ENCODE measurements at regions not wholly inside any gene's neighbourhood (a gene's known extent, or its start where the extent isn't known, plus 50 kb on each side); places are given as distances from the start of the nearest gene placed in this dataset.
"Not testable (repeated sequence)": the region's sequence is repeated elsewhere in the genome, so short reads cannot be mapped to it uniquely, and the experiment has no call there.

- no peak overlapping the region for H2AFZ ChIP-seq (ENCODE audit: low read length)
- no peak overlapping the region for H3K4me3 ChIP-seq (ENCODE audit: low read length, poor library complexity, severe bottlenecking)
Observed at GRCh38 chr1:8232036-8232757, 85.7 kb upstream of the SLC45A1 start.

GRCh38 chr1:8230292-8230621 is 87.7 kb upstream of the SLC45A1 start:
- no peaks in the 10 kb centered on the region for H3K9me2 ChIP-seq (replicated peaks; ENCODE audit: low read depth, low read length)
- no peaks in the 10 kb centered on the region; the same call in 1 of the 2 replicates for H3F3A ChIP-seq (ENCODE audit: low read depth)
- no peaks in the 10 kb centered on the region for H3K27me3 ChIP-seq (ENCODE audit: insufficient read depth, low read length, poor library complexity, severe bottlenecking)
- H4K20me1 ChIP-seq (ENCODE audit: insufficient read depth, low read length, poor library complexity, severe bottlenecking): no peaks in the 10 kb centered on the region
- H2AFZ ChIP-seq (ENCODE audit: low read length): no peak overlapping the region
- no peak overlapping the region for H3K9ac ChIP-seq (ENCODE audit: low read depth, low read length, poor library complexity, severe bottlenecking)
- H3K4me2 ChIP-seq (ENCODE audit: low read depth, low read length, poor library complexity, severe bottlenecking): no peak overlapping the region
- H3K79me2 ChIP-seq (ENCODE audit: insufficient read depth, low read length): no peaks in the 10 kb centered on the region
- no peaks in the 10 kb centered on the region for H3K36me3 ChIP-seq (ENCODE audit: insufficient read depth, low read length)
- H3K9me3 ChIP-seq (ENCODE audit: insufficient read depth, low read depth, low read length): no peaks in the 10 kb centered on the region
- H3K4me3 ChIP-seq (ENCODE audit: low read length, poor library complexity, severe bottlenecking): no peak overlapping the region
- TF ChIP-seq CTCF (conservative IDR thresholded peaks at IDR 0.05; ENCODE audit: low read length): no peak
- TF ChIP-seq EZH2phosphoT487 (IDR thresholded peaks at IDR 0.05; ENCODE audit: borderline replicate concordance): no peak
- H3K4me1 ChIP-seq (ENCODE audit: insufficient read depth, low read length, poor library complexity, severe bottlenecking): no peaks in the 10 kb centered on the region

More at GRCh38 chr1:8232036-8232757, 85.7 kb upstream of the SLC45A1 start:
- no peaks in the 10 kb centered on the region for H3K9me3 ChIP-seq (ENCODE audit: insufficient read depth, low read depth, low read length)
- no peak for TF ChIP-seq CTCF (conservative IDR thresholded peaks at IDR 0.05; ENCODE audit: low read length)
- no peak for TF ChIP-seq EZH2phosphoT487 (IDR thresholded peaks at IDR 0.05; ENCODE audit: borderline replicate concordance)
- no peak overlapping the region for H3K9ac ChIP-seq (ENCODE audit: low read depth, low read length, poor library complexity, severe bottlenecking)
- no peaks in the 10 kb centered on the region; the same call in 1 of the 2 replicates for H3F3A ChIP-seq (ENCODE audit: low read depth)
- H3K79me2 ChIP-seq (ENCODE audit: insufficient read depth, low read length): no peaks in the 10 kb centered on the region
- no peaks in the 10 kb centered on the region for H3K9me2 ChIP-seq (replicated peaks; ENCODE audit: low read depth, low read length)
- H4K20me1 ChIP-seq (ENCODE audit: insufficient read depth, low read length, poor library complexity, severe bottlenecking): no peaks in the 10 kb centered on the region
- H3K36me3 ChIP-seq (ENCODE audit: insufficient read depth, low read length): no peaks in the 10 kb centered on the region
- H3K4me1 ChIP-seq (ENCODE audit: insufficient read depth, low read length, poor library complexity, severe bottlenecking): no peaks in the 10 kb centered on the region
- no peak overlapping the region for H3K4me2 ChIP-seq (ENCODE audit: low read depth, low read length, poor library complexity, severe bottlenecking)
- H3K27me3 ChIP-seq (ENCODE audit: insufficient read depth, low read length, poor library complexity, severe bottlenecking): no peaks in the 10 kb centered on the region

GRCh38 chr1:8228253-8228652 is 89.7 kb upstream of the SLC45A1 start:
- H3K4me1 ChIP-seq (ENCODE audit: insufficient read depth, low read length, poor library complexity, severe bottlenecking): no peaks in the 10 kb centered on the region
- no peaks in the 10 kb centered on the region for H3K79me2 ChIP-seq (ENCODE audit: insufficient read depth, low read length)
- no peak overlapping the region for H3K4me2 ChIP-seq (ENCODE audit: low read depth, low read length, poor library complexity, severe bottlenecking)
- no peaks in the 10 kb centered on the region for H3K9me3 ChIP-seq (ENCODE audit: insufficient read depth, low read depth, low read length)
- H3K9ac ChIP-seq (ENCODE audit: low read depth, low read length, poor library complexity, severe bottlenecking): no peak overlapping the region
- no peaks in the 10 kb centered on the region; the same call in 1 of the 2 replicates for H3F3A ChIP-seq (ENCODE audit: low read depth)
- no peaks in the 10 kb centered on the region for H3K36me3 ChIP-seq (ENCODE audit: insufficient read depth, low read length)
- H4K20me1 ChIP-seq (ENCODE audit: insufficient read depth, low read length, poor library complexity, severe bottlenecking): no peaks in the 10 kb centered on the region
- H3K27me3 ChIP-seq (ENCODE audit: insufficient read depth, low read length, poor library complexity, severe bottlenecking): no peaks in the 10 kb centered on the region
- TF ChIP-seq CTCF (conservative IDR thresholded peaks at IDR 0.05; ENCODE audit: low read length) (no peak), EZH2phosphoT487 (IDR thresholded peaks at IDR 0.05; ENCODE audit: borderline replicate concordance) (no peak)
- H3K9me2 ChIP-seq (replicated peaks; ENCODE audit: low read depth, low read length): no peaks in the 10 kb centered on the region
- H3K4me3 ChIP-seq (ENCODE audit: low read length, poor library complexity, severe bottlenecking): no peak overlapping the region
- H2AFZ ChIP-seq (ENCODE audit: low read length): no peak overlapping the region

GRCh38 chr1:8227674-8228073 is 90.2 kb upstream of the SLC45A1 start:
- H3K9me2 ChIP-seq (replicated peaks; ENCODE audit: low read depth, low read length); H3K9me3 ChIP-seq (ENCODE audit: insufficient read depth, low read depth, low read length); H3K4me1 ChIP-seq (ENCODE audit: insufficient read depth, low read length, poor library complexity, severe bottlenecking); H3K79me2 ChIP-seq (ENCODE audit: insufficient read depth, low read length); H3K4me3 ChIP-seq (ENCODE audit: low read length, poor library complexity, severe bottlenecking); H3K36me3 ChIP-seq (ENCODE audit: insufficient read depth, low read length); H2AFZ ChIP-seq (ENCODE audit: low read length); H3F3A ChIP-seq (ENCODE audit: low read depth); H4K20me1 ChIP-seq (ENCODE audit: insufficient read depth, low read length, poor library complexity, severe bottlenecking); H3K9ac ChIP-seq (ENCODE audit: low read depth, low read length, poor library complexity, severe bottlenecking); H3K27me3 ChIP-seq (ENCODE audit: insufficient read depth, low read length, poor library complexity, severe bottlenecking); H3K4me2 ChIP-seq (ENCODE audit: low read depth, low read length, poor library complexity, severe bottlenecking): not testable (repeated sequence)

Measured in Loucy (cell line).